Limb (tissue), 2 donors: ENCODE measurements at regions not wholly inside any gene's neighbourhood (a gene's known extent, or its start where the extent isn't known, plus 50 kb on each side); places are given as distances from the start of the nearest gene placed in this dataset.

Experiments used
- DNase-seq, 2 donors: peaks; one replicate each; pipeline ENCODE4 v3.0.0-alpha.2; 2016; ENCODE audit errors: extremely low spot score in 2 of 2

GRCh38 chr12:89019439-89020120 is 332.7 kb downstream of the DUSP6 start:
- DNase-seq: peak; percentile 71 to 83

- peak; percentile 48 to 72 for DNase-seq
Observed at GRCh38 chr12:89016970-89017778, 335.1 kb downstream of the DUSP6 start.

- no peak for DNase-seq
Observed at GRCh38 chr12:89015419-89015818, 336.9 kb downstream of the DUSP6 start.

GRCh38 chr12:88998421-88998820 is 353.9 kb downstream of the DUSP6 start:
- no peak for DNase-seq

GRCh38 chr12:88996200-88996788 is 356.0 kb downstream of the DUSP6 start:
- DNase-seq: no peak

GRCh38 chr12:88994971-88995370 is 357.3 kb downstream of the DUSP6 start:
- no peak for DNase-seq

- DNase-seq: no peak
Observed at GRCh38 chr12:88994537-88994936, 357.8 kb downstream of the DUSP6 start.

- peak in 1 of 2 donors; percentile 54 for DNase-seq
Observed at GRCh38 chr12:88993651-88994050, 358.6 kb downstream of the DUSP6 start.

- DNase-seq: no peak
Observed at GRCh38 chr12:88986056-88986455, 366.2 kb downstream of the DUSP6 start.

GRCh38 chr12:88985631-88986030 is 366.7 kb downstream of the DUSP6 start:
- DNase-seq: no peak

- no peak for DNase-seq
Observed at GRCh38 chr12:88985011-88985410, 367.3 kb downstream of the DUSP6 start.

GRCh38 chr12:88982694-88983093 is 369.6 kb downstream of the DUSP6 start:
- DNase-seq: no peak

- no peak for DNase-seq
Observed at GRCh38 chr12:88977115-88977514, 375.2 kb downstream of the DUSP6 start.

GRCh38 chr12:88973998-88974397 is 378.3 kb downstream of the DUSP6 start:
- no peak for DNase-seq

GRCh38 chr12:88970740-88971139 is 381.6 kb downstream of the DUSP6 start:
- DNase-seq: no peak

- no peak for DNase-seq
Observed at GRCh38 chr12:88969127-88969526, 383.2 kb downstream of the DUSP6 start.

- no peak for DNase-seq
Observed at GRCh38 chr12:88960213-88960878, 380.1 kb upstream of the KITLG start.

GRCh38 chr12:88958946-88959345 is 378.7 kb upstream of the KITLG start:
- no peak for DNase-seq

- DNase-seq: no peak
Observed at GRCh38 chr12:88958153-88958552, 377.9 kb upstream of the KITLG start.

GRCh38 chr12:88957358-88957757 is 377.1 kb upstream of the KITLG start:
- no peak for DNase-seq

GRCh38 chr12:88955531-88955930 is 375.3 kb upstream of the KITLG start:
- DNase-seq: no peak

GRCh38 chr12:88953029-88953586 is 372.8 kb upstream of the KITLG start:
- no peak for DNase-seq
